Activated T-cell treated with anti-CD3 and anti-CD28 coated beads for 48 hours (primary cell): ENCODE measurements at regions not wholly inside any gene's neighbourhood (a gene's known extent, or its start where the extent isn't known, plus 50 kb on each side); places are given as distances from the start of the nearest gene placed in this dataset.

Experiments used
- DNase-seq: peaks from one replicate; pipeline ENCODE4 v3.0.0-alpha.2; 2020; ENCODE audit warnings: low read depth

DNA sequence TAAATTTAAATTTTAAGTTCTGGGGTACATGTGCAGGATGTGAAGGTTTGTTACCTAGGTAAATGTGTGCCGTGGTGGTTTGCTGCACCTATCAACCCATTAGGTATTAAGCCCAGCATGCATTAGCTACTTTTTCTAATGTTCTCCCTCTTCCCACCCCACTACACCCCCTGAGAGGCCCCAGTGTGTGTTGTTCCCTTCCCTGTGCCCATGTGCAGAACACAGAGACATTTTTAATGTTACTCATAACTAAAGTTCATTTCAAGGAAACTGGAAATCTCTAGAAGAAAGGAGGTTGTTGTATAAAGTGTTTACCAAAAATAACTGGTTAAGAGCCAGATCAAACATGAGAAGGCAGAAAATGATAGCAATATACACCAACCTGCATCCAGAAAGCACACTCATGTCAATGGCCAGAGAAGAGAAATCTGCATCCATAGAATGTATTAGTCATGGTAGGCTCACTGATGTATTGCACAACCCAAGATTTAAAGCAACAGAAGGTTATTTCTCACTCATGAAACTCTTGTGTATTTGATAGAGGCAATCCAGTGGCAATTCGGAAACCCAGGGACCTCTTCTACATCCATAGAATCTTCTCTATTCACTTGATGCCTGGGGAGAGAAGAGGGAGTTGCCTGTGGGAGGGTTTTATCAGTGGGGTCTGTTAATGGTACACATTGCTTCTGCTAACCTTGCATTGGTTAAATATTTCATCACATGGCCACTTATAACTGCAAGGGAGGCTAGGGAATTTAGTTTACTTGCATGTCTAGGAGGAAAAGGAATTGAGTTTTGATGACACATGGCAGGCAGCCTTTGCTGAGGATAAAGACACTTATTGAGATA is 321.9 kb upstream of the RASGRP1 start:
- DNase-seq = no peak

DNA sequence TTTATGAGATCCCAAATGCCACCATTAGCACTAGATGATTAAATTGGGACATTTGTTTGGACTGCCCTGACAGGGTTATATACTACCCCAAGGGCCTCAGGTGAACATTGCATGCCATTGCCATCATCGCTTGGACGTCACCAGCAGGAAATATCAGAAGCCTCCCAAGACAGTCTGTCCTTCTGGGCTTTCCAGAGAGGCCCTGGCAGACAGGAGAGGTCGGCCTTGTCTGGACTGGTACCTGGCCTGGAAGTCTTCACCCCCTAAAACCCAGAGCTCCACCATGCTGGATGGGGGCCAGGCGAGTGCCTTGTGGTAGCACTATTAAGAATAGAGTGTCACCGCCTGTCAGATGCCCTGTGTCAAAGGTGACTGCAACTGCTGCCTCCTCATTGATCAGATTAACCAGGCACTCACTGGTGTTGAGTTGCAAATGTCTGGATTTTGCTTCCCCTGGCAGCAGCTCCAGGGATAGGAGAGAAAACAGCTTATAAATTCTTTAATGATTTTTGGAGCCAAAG is 324.1 kb upstream of the RASGRP1 start:
- no peak for DNase-seq

DNA sequence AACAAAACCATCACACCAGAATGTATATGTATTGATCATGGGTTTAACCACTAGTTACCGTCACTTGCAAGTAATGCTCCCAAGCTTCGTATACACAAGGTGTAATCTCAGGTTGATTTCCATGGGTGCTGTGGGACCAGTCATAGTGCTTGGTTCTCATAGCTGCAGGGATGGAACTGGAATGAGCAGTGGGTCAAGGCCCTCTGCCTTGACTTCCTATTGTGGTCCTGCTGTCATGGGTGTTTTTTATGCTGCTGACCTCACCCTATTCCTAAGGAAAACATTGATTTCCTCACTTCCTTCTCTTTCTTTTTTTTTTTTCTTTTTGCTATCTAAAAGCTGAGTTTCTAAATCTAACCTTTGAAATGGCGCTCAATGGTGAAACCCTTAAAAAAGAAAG is 325.6 kb upstream of the RASGRP1 start:
- no peak for DNase-seq

DNA sequence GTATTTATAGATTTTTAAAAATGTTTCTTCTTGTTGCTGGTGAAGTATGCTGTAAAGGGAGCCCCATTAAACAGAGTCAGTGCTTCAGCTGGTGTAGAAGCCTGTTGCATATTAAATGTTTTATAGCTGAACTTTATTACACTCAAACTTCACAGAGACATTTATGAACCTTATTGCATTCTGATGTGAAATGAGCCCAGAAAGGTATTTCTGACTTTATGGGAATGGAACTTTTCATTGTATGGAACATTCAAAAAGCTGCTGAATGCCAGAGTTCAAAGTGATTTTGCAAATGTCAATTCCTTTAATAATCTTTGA is 329.3 kb upstream of the RASGRP1 start:
- no peak for DNase-seq

DNA sequence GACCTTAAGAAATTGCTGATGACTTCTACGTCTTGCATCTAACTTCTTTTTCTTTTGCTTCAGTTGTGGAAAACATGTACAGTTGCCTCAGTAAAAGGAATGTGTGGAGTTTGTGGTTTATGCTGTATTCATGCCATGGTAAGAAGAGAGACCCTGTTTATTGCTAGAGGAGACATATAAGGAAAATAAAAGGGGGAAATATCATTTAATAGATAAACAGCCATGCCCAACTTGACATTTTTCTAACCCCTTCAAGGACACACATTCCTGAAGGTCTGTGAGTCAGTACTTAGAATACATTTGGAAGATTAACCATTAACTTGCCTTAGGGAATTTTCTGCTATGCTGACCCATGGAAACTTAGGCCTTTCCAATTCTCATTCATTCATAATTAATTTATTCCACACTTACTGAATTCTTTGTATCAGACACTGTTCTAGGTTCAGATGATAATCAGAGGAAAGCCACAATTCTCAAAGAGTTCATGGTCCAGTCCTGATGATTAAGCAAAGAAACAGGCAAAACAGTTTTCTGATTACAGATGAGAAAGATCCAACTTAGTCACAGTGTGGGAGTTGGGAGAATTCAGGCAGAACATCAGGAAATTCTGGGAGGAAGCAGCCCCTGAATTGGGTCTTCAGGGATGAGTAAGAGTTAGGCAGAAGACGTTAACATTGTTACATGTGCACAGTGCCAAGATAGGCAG is 329.8 kb upstream of the RASGRP1 start:
- no peak for DNase-seq

DNA sequence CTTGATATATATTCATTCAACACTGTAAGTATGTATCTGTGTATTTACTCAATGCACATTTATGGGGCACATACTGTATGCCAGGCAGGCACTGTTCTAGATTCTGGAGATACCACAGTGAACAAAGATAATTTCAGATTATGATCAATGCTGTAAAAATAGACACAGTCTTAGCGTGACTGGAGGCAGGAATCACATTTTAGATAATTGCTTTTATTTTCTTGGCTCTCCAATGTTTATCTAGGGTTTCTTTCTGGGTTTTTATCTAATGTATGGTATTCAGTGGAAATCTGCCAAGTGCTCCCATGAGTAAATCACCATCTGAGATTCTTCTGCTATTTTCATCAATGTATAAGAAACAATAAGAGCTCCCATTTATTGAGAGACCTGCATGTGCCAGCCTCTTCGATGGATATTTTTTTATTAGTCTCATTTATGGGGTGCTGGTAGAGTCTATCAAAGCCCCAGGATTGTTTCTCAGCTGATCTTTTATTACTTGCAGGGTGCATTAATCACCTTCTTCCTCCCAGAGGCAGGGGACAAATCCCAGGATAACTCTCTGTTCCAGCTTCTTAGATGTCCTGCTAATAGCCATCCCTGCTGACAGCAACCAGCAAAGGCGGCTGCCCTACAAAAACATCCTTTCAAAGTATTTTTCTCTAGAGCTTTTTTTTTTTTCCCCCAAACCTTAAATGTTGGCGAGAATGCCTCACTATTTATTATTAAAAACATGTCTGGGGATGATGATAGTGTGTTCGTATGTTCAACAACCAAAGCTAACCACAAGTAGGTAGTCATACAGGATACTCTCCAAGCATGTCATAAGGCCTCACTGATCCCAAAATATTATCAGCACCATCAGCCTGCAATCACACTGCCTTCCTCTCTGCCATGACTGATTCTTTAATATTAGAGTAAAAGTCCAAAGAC is 331.0 kb upstream of the RASGRP1 start:
- no peak for DNase-seq

DNA sequence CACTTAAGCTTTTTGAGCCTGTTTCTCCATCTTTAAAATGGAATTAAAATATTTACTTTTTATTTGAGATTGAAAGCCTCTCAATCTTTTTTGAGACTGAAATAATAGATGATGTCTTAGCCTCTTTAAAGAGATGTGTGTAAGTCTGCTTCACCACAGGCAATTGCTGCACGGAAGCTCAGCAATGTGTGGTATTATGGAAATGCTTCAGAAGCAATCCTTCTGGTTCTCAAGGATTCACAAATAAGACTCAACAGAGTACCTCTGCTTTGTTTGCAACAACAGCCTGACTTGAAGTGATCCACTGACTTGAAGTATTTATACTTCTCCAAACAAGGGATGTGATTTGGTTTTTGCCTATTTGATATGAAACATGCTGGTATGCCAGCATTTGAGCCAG is 332.0 kb upstream of the RASGRP1 start:
- no peak for DNase-seq

DNA sequence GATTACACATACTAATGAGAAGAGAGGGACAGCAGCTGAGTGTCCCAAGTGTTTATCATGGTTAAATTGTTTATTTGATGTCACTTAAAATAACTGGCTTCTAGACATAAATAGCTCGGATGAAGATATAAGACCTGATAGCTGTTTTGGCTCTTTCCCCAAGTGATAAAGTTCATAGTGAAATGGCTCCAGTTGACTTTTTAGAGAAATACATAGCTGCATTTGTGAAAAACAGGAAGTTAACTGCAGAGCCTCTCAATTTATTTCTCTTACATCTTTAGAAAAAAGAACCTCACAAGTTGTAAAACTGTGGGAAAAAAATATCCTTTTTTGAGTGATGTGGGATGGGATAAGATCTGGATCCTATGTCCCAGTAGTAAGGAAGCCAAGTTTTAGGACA is 332.9 kb upstream of the RASGRP1 start:
- DNase-seq = no peak

DNA sequence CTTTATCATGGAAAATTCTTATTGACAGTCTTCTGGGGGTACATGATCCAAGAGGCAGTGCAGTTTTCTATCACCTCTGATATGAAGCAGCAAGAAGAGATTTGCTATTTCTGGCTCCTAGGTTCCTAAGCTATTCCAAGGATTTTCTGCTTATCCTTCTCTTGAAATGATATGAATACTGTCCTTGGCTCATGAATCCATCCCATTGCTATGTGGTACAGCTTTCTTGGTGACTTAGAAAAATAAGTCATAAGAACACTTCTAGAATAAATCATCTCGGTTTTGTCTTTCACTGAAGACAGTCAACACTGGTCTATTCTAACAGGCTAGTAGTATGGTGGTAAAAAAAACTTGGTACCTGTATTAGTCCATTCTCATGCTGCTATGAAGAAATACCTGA is 333.6 kb upstream of the RASGRP1 start:
- no peak for DNase-seq

DNA sequence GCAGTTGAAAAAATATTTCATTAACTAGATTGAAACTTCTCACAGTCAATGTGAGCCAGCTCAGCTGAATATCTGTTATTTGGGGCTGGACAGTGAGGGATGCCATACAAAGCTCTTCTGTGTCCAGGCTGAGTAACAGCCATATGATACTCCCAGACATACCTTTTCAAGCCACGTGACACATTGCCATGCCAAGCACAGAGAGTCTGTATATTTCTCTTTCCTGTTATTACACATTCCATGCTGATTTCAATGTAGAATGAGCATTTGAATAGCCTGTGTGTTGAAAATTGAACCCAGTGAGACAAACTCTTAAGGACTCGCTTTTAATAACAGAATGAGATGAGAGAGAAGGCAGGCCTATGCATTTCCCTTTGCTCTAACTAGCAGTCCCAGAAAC is 334.7 kb upstream of the RASGRP1 start:
- DNase-seq = no peak

DNA sequence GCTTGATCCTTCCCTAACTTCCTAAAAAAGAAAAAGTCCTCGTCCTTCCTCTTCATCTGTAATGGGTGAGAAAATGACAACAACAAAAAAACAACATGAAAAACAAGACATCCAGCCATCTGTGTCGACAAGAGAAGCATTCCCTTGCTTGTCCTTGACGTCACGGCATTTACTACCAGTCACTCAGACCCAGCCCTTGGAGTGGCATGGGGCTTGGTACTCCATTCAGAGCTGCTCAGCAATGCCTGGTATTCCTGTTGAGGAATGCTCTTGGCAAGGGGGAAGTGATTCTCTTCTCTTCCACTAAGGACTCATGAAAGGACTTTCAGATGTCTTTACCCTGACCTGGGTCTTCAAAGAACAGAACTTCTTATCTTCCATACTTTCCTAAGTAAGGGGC is 339.7 kb upstream of the RASGRP1 start:
- DNase-seq = no peak

DNA sequence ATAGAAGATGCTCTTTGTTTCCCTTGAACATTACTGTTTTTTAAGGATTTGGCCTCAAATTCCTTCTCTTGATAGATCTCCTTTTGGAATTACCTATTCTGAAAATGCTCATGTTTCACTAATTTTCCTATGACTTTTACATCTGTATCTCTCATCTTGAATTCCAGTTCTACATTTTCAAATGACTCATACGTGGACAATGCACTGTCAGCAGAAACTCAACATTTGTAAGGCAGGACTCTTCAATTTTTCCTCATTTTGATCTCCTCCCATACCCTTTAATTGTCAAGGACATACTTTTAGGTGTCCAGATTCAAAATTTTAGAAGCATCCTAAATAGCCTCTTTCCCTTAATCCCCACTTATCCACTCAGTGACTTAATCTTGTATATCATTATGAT is 341.0 kb upstream of the RASGRP1 start:
- no peak for DNase-seq

DNA sequence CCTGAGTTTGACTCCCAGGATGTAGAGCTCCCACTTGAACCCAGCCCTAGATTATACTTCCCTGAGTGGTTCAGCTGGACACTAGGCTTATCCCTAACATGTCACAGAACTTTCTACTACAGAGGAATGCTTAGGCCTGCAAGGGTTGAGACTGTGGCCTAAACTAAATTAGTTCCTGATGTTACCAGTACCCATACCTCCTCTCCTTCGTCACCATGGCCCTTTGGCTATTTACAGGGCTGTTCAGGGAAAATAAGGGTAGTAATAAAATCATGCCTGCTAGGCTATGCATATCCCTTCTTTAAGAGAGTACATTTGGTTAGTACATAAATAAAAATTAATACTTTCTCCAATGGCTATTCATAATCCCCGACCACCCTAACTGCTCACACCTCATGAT is 356.4 kb upstream of the RASGRP1 start:
- no peak for DNase-seq

DNA sequence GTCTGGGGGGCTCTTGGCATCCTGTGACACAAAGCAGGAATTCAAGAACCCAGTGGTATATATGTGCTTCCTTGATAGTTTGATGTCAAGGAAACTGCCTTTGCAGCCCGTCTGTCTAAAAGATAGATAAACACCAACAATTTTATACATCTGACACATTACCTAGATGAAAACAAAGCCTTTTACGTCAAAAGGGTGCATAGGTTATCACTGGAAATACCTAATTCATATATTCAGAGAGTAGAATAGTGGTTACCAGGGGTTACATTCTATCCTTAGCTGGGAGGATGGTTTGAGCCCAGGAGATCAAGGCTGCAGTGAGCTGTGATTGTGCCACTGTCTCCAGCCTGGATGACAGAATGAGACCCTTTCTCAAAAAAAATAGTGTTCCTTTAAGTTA is 356.9 kb upstream of the RASGRP1 start:
- no peak for DNase-seq

DNA sequence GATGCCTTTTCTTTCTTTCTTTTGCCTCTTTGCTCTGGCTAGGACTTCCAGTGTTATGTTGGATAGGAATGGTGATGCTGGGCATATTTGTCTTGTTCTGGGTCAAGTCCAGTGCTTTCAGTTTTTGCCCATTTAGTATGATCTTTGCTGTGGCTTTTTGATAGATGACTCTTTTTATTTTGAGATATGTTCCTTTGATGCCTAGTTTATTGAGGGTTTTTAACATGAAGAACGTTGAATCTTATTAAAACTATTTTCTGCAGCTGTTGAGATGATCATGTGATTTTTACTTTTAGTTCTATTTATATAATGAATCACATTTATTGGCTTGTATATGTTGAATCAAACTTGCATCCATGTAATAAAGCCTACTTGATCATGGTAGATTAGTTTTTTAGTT is 363.8 kb upstream of the RASGRP1 start:
- no peak for DNase-seq

DNA sequence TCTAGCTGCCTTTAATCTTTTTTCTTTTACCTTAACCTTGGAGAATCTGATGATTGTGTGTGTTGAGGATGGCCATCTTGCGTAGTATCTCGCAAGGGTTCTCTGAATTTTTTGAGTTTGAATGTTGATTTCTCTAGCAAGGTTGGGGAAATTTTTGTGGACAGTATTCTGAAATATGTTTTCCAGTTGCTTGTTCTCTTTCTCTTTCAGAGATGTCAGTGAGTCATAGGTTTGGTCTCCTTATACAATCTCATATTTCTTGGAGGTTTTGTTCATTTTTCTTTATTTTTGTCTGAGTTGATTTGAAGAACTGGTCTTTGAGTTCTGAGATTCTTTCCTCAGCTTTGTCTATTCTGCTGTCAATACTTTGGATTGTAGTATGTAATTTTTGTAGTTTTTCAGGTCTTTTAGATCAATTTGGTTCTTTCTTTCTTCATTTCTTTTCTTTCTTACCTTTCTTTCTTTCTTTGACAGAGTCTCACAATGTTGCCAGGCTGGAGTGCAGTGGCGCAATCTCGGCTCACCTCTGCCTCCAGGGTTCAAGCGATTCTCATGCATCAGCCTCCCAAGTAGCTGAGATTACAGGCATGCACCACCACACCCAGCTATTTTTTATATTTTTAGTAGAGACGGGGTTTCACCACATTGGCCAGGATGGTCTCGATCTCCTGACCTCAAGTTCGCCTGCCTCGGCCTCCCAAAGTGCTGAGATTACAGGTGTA is 366.4 kb upstream of the RASGRP1 start:
- no peak for DNase-seq

DNA sequence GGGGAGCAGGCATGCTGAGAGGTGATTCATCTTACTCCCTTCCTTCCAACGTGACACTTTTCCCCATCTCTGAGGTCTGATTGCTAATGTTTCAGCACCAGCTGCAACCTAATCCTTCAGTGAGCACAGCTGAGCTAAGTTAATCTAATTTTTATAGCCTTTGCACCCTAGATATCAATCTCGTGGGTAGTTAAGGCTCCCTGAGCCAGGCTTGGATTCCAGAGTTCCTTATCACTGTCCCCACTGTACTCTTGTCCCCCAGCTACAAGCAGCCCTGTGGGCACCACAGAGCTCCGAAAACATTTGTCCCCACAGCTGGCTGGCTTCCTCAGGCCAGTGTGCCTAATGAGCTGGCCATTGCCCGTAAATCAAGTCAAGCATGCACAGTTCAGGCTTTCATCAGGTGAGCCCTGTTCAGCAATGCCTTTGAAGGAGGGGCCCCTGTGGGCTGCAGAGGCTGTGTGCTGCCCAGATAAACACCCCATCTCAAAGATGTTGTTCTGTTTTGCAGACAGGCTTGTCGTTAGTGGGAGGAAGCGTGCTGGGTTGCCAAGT is 376.9 kb upstream of the RASGRP1 start:
- no peak for DNase-seq

DNA sequence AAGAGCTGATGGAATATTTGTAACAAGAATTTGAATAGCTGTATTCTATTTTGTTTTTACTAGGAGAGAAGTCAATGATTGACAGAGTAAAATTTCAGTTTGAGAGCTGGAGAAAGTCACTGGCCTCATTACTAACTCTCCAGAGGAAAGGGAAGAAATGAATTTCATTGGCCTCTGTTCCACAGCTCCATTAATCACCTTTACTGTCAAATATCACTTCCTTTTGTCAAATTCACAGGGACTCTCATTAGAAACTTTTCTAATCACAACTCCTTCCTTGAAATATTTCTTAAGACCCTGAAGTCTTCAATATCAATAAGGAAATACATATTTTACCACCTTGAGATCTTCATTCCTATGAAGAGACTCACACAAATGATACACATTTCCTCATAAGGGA is 379.9 kb upstream of the RASGRP1 start:
- no peak for DNase-seq

DNA sequence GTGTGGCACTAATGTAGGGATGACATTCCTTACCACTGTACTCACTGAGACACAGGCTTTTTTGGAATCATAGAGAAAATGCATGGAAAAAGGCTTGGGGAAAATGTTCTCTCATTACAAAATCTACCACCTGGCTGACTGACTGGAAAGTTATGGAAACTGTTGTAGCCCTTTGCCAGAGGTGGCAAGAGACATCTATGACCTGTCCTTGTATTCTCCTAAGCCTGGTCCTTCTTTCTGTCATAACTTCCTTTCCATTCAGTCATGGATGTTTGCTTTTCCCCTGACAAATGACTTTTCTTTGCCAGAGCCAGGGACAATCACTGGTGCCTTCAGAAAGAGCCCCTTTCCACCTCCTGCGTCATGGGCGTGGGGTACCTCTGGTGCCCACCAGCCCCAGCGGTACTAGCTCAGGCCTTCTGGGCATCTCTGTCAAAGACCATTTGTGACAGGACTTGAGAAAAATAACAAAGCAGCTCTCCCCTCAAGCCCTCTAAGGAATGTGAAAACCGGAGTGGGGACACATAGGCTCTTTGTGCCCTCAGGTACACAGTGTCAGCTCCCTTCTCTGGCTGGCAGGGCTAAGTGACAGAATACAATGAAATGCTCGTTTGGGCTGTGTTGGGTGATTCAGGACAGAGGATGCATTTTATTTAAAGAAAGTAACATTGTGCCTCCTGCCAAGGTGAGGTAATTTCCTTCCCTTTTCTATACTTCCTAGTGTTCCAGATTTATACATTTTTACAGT is 381.1 kb upstream of the RASGRP1 start:
- DNase-seq = no peak

DNA sequence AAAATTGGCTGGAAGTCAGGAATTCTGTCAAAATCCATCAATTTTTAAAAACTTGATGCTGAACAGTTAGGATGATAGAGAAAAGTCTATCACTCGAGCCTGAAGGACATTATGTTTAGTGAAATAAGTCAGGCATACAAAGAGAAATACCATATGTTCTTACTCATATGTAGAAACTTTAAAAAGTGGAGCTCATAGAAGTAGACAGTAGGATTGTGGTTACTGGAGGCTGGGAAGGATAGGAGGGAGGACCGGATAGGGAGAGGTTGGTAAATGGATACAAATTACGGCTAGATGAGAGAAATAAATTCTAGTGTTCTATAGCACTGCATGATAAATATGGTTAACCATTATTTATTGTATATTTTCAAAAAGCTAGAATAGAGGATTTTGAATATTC is 389.5 kb upstream of the RASGRP1 start:
- no peak for DNase-seq

DNA sequence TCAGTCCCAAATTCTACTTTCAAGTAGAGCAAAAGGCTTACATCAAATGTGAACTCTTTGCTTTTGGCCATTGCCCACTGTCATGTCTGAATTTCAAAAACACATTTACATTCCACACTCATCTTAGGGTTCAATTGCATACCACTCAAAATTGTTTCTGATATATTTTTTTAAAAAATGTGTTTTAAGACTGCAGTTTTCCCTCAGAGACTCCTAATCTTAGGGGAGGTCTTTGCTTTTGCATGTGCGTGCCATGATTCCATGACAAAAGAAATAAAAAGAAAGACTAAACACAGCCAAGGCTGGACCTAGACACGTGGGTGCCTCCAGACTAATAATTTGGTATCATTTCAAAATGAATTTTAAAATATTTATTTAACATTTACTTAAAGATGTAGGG is 396.8 kb upstream of the RASGRP1 start:
- DNase-seq = no peak
